K562 (cell line): ENCODE measurements at regions not wholly inside any gene's neighbourhood (a gene's known extent, or its start where the extent isn't known, plus 50 kb on each side); places are given as distances from the start of the nearest gene placed in this dataset.
A peak's percentile ranks its signal among the peaks of the same experiment; 100 is the strongest.

Experiments
- ARID1B ChIP-seq: fragments of 450-650 bp; IDR thresholded peaks from 2 replicates; pipeline ENCODE4 v1.6.1; 2016; ENCODE audit warnings: antibody characterized with exemption, mild to moderate bottlenecking, inconsistent platforms
- C11orf30 ChIP-seq: fragments of 450-650 bp; IDR thresholded peaks from 2 replicates; pipeline ENCODE4 v1.6.1; 2016; ENCODE audit warnings: low read depth, mild to moderate bottlenecking
- ERF ChIP-seq: fragments of 450-650 bp; formaldehyde crosslinking; IDR thresholded peaks from 2 replicates; pipeline ENCODE4 v1.4.0; 2020; ENCODE audit warnings: mild to moderate bottlenecking, mixed read lengths
- GABPB2 ChIP-seq: fragments of 250-450 bp; sonication (Bioruptor Pico); conservative IDR thresholded peaks from 2 replicates; pipeline ENCODE4 v1.5.1; 2021; ENCODE audit warnings: mild to moderate bottlenecking
- HDAC3 ChIP-seq: fragments of 450-650 bp; IDR thresholded peaks from 2 replicates; pipeline ENCODE4 v1.6.1; 2018; ENCODE audit warnings: borderline replicate concordance, mild to moderate bottlenecking, moderate library complexity; ENCODE audit not compliant: partially characterized antibody
- HOXB6 ChIP-seq: fragments of 250-450 bp; sonication (Bioruptor Pico); IDR thresholded peaks from 2 replicates; pipeline ENCODE4 v1.5.1; 2022; ENCODE audit warnings: mild to moderate bottlenecking, borderline replicate concordance
- NR2F6 ChIP-seq: fragments of 450-650 bp; formaldehyde crosslinking; IDR thresholded peaks from 2 replicates; pipeline ENCODE4 v1.4.0; 2020; ENCODE audit warnings: mild to moderate bottlenecking
- NUFIP1 ChIP-seq: fragments of 450-650 bp; IDR thresholded peaks from 2 replicates; pipeline ENCODE4 v1.6.1; 2018; ENCODE audit not compliant: partially characterized antibody
- PHB ChIP-seq: fragments of 250-450 bp; sonication (Bioruptor Pico); IDR thresholded peaks from 2 replicates; pipeline ENCODE4 v1.5.0; 2021
- RBM17 ChIP-seq: fragments of 200-400 bp; formaldehyde crosslinking; IDR thresholded peaks from 2 replicates; pipeline ENCODE4 v1.6.1; 2017; ENCODE audit warnings: low read depth, mild to moderate bottlenecking, low read length, borderline replicate concordance
- RBM34 ChIP-seq: fragments of 200-400 bp; formaldehyde crosslinking; IDR thresholded peaks from 2 replicates; pipeline ENCODE4 v1.6.1; 2018; ENCODE audit warnings: low read length, borderline replicate concordance; ENCODE audit not compliant: insufficient read depth
- SETDB1 ChIP-seq: IDR thresholded peaks from one replicate; pipeline ENCODE4 v1.6.1; 2012; ENCODE audit warnings: low read length, control low read depth, inconsistent platforms
- SIN3B ChIP-seq: fragments of 450-650 bp; IDR thresholded peaks from 2 replicates; pipeline ENCODE4 v1.6.1; 2017; ENCODE audit warnings: low read depth, mild to moderate bottlenecking, moderate library complexity
- TAL1 ChIP-seq: fragments of 450-650 bp; IDR thresholded peaks from 2 replicates; pipeline ENCODE4 v1.6.1; 2016; ENCODE audit warnings: mild to moderate bottlenecking
- ZKSCAN3 ChIP-seq: fragments of 250-450 bp; sonication (Bioruptor Pico); IDR thresholded peaks from 2 replicates; pipeline ENCODE4 v1.4.0; 2020
- ZNF124 ChIP-seq: sonication (generic); formaldehyde crosslinking; IDR thresholded peaks from 2 replicates; pipeline ENCODE4 v1.8.1; 2022; ENCODE audit warnings: missing genetic modification reagents
- ZNF165 ChIP-seq: fragments of 250-450 bp; sonication (Bioruptor Pico); IDR thresholded peaks from 2 replicates; pipeline ENCODE4 v1.4.0; 2020; ENCODE audit warnings: borderline replicate concordance
- ZNF263 ChIP-seq: sonication (generic); formaldehyde crosslinking; IDR thresholded peaks from 2 replicates; pipeline ENCODE4 v1.8.0; 2022; ENCODE audit warnings: mild to moderate bottlenecking, missing genetic modification reagents, borderline replicate concordance
- ZNF3 ChIP-seq: fragments of 250-450 bp; sonication (Bioruptor Pico); IDR thresholded peaks from 2 replicates; pipeline ENCODE4 v1.5.0; 2021; ENCODE audit warnings: mild to moderate bottlenecking, moderate library complexity
- ZNF354B ChIP-seq: fragments of 250-450 bp; sonication (Bioruptor Pico); IDR thresholded peaks from 2 replicates; pipeline ENCODE4 v1.4.0; 2020
- ZNF764 ChIP-seq: fragments of 250-450 bp; sonication (Bioruptor Pico); IDR thresholded peaks from 2 replicates; pipeline ENCODE4 v1.4.0; 2020; ENCODE audit warnings: low read depth, mild to moderate bottlenecking, moderate library complexity
- ZSCAN32 ChIP-seq: fragments of 450-650 bp; formaldehyde crosslinking; IDR thresholded peaks from 2 replicates; pipeline ENCODE4 v1.4.0; 2020; ENCODE audit warnings: mild to moderate bottlenecking, moderate library complexity
- TF ChIP-seq, protein P1 (sequence below): sonication (generic); IDR thresholded peaks from 2 replicates; pipeline ENCODE4 v1.6.1; 2016
- TF ChIP-seq, protein P2 (sequence below), 2 experiments: IDR thresholded peaks; 2 replicates each; pipeline ENCODE4 v1.6.1; 2011; ENCODE audit warnings: borderline replicate concordance in 1 of 2, control low read depth in 1 of 2, low read depth in 1 of 2, low read length in 1 of 2, mild to moderate bottlenecking in 1 of 2, mixed read lengths in 1 of 2, moderate library complexity in 1 of 2; ENCODE audit not compliant: insufficient read depth in 1 of 2, insufficient read length in 1 of 2, poor library complexity in 1 of 2, severe bottlenecking in 1 of 2; ENCODE audit errors: extremely low read depth in 1 of 2
- TF ChIP-seq, protein P3 (sequence below): fragments of 250-450 bp; sonication (Bioruptor Pico); IDR thresholded peaks from 2 replicates; pipeline ENCODE4 v1.8.0; 2021; ENCODE audit warnings: moderate library complexity, mild to moderate bottlenecking, inconsistent platforms
- TF ChIP-seq, protein P4 (sequence below): fragments of 450-650 bp; IDR thresholded peaks from 2 replicates; pipeline ENCODE4 v1.6.1; 2016
- TF ChIP-seq, protein P5 (sequence below): IDR thresholded peaks from 2 replicates; pipeline ENCODE4 v1.6.1; 2012; ENCODE audit warnings: low read depth, low read length, improper control_type of control experiment, borderline replicate concordance

DNA sequence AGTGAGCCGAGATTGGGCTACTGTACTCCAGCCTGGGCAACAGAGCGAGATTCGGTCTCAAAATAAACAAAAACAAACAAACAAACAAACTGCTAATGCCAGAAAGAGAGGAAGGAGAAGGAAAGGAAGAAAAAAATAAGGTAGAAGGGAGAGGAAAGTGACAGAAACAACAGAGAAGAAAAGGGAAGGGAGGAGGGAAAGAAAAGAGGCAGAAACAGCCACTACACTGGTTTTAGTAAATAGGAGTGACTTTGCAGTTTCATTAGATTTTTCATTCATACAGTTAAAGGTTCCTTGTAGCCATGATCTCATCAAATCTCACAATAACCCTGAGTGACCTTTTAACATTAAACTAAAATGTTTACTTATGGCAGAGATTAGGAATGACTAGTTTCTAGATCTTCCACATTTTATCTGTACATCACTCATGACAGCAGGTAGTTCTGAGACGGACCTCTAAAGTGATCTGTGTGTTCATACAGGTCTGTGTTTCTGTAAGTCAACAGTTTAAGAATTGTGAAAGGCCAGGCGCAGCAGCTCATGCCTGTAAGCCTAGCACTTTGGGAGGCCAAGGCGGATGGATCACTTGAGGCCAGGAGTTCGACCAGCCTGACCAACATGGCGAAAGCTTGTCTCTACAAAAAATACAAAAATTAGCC, 191.3 kb upstream of the KLF14 start (continued):
- no peak for TF ChIP-seq ZNF764 (CRISPR knock-in tag)
- TF ChIP-seq HOXB6 (CRISPR knock-in tag) = no peak
- no peak for TF ChIP-seq SIN3B
- TF ChIP-seq, protein P1, sequence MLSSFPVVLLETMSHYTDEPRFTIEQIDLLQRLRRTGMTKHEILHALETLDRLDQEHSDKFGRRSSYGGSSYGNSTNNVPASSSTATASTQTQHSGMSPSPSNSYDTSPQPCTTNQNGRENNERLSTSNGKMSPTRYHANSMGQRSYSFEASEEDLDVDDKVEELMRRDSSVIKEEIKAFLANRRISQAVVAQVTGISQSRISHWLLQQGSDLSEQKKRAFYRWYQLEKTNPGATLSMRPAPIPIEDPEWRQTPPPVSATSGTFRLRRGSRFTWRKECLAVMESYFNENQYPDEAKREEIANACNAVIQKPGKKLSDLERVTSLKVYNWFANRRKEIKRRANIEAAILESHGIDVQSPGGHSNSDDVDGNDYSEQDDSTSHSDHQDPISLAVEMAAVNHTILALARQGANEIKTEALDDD = peak; percentile 43; the same call in 1 of the 2 replicates
- TF ChIP-seq PHB (CRISPR knock-in tag) = no peak
- TF ChIP-seq, protein P2, sequence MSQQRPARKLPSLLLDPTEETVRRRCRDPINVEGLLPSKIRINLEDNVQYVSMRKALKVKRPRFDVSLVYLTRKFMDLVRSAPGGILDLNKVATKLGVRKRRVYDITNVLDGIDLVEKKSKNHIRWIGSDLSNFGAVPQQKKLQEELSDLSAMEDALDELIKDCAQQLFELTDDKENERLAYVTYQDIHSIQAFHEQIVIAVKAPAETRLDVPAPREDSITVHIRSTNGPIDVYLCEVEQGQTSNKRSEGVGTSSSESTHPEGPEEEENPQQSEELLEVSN (IDR thresholded peaks at IDR 0.05; ENCODE audit: borderline replicate concordance in 1 of 2, extremely low read depth in 1 of 2, insufficient read depth in 1 of 2, insufficient read length in 1 of 2, low read depth in 1 of 2, low read length in 1 of 2, poor library complexity in 1 of 2, severe bottlenecking in 1 of 2) = no peak
- TF ChIP-seq GABPB2 (CRISPR knock-in tag) = no peak
- no peak for TF ChIP-seq RBM34
- TF ChIP-seq ARID1B = peak; percentile 58
- TF ChIP-seq ZNF263 (CRISPR knock-in tag) = no peak
- peak; percentile 25; the same call in 1 of the 2 replicates for TF ChIP-seq TAL1
- no peak for TF ChIP-seq ZNF354B (CRISPR knock-in tag)
- TF ChIP-seq, protein P3, sequence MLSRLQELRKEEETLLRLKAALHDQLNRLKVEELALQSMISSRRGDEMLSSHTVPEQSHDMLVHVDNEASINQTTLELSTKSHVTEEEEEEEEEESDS (CRISPR knock-in tag) = no peak
- no peak for TF ChIP-seq NUFIP1
- no peak for TF ChIP-seq ZNF124 (CRISPR knock-in tag)
- TF ChIP-seq ZNF3 = no peak
- TF ChIP-seq ZSCAN32 = no peak
- TF ChIP-seq NR2F6 = no peak
- no peak for TF ChIP-seq RBM17
- no peak for TF ChIP-seq ERF (CRISPR knock-in tag)
- TF ChIP-seq HDAC3 = peak; percentile 34
- TF ChIP-seq, protein P4, sequence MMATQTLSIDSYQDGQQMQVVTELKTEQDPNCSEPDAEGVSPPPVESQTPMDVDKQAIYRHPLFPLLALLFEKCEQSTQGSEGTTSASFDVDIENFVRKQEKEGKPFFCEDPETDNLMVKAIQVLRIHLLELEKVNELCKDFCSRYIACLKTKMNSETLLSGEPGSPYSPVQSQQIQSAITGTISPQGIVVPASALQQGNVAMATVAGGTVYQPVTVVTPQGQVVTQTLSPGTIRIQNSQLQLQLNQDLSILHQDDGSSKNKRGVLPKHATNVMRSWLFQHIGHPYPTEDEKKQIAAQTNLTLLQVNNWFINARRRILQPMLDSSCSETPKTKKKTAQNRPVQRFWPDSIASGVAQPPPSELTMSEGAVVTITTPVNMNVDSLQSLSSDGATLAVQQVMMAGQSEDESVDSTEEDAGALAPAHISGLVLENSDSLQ = peak; percentile 23; the same call in 1 of the 2 replicates
- no peak for TF ChIP-seq SETDB1
- TF ChIP-seq, protein P5, sequence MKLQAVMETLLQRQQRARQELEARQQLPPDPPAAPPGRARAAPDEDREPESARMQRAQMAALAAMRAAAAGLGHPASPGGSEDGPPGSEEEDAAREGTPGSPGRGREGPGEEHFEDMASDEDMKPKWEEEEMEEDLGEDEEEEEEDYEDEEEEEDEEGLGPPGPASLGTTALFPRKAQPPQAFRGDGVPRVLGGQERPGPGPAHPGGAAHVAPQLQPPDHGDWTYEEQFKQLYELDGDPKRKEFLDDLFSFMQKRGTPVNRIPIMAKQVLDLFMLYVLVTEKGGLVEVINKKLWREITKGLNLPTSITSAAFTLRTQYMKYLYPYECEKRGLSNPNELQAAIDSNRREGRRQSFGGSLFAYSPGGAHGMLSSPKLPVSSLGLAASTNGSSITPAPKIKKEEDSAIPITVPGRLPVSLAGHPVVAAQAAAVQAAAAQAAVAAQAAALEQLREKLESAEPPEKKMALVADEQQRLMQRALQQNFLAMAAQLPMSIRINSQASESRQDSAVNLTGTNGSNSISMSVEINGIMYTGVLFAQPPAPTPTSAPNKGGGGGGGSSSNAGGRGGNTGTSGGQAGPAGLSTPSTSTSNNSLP = no peak
- no peak for TF ChIP-seq ZKSCAN3
- no peak for TF ChIP-seq ZNF165 (CRISPR knock-in tag)
- TF ChIP-seq C11orf30 = peak; percentile 87
